ENCODE measurements at regions not wholly inside any gene's neighbourhood (a gene's known extent, or its start where the extent isn't known, plus 50 kb on each side); places are given as distances from the start of the nearest gene placed in this dataset.

DNA sequence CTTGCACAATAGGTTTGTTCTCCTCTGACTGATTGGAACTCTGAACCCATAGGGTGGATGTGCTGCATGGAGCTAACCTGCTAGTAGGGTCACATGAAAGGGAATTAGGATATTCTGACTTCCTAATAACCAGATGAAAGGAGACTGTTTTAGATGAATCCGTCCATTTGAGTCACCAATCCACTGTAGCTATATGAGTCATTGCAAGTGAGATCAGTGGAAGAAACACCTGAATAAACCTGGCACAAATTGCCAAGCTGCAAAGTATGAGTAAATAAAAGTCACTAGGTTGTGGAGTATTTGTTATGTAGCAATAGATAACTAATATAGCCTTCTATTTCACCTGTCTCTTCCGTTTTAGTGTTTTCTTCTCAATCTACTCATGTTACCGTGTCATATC lies 584.4 kb downstream of the PDCD6IP start:
- Histone ChIP-seq H3K36me3 (ENCODE audit: control insufficient read depth in 3 of 3, insufficient read depth in 2 of 3, low read depth in 1 of 3, low read length in 3 of 3) (no peaks in the 10 kb centered on the region), H3K9me3 (ENCODE audit: control insufficient read depth in 2 of 2, insufficient read depth in 1 of 2, low read depth in 1 of 2, low read length in 1 of 2) (no peaks in the 10 kb centered on the region), H3K27ac (ENCODE audit: low read depth in 1 of 3, low read length in 2 of 3) (no peak overlapping the region), H3K4me3 (ENCODE audit: low read depth in 1 of 3, low read length in 3 of 3) (no peak overlapping the region), H3K4me1 (ENCODE audit: control insufficient read depth in 3 of 3, insufficient read depth in 2 of 3, low read depth in 1 of 3, low read length in 2 of 3) (peaks cover 0 to 6% (median 2%) of the 10 kb centered on the region in 3 donors), H3K27me3 (ENCODE audit: control insufficient read depth in 3 of 3, insufficient read depth in 3 of 3, low read length in 3 of 3) (no peaks in the 10 kb centered on the region)
- FAIRE-seq: no peak
- 22 to 65% (median 28%) methylated on average over 3 of the region's 3 CpGs for WGBS, 3 donors
- peak; percentile 23 to 61 for DNase-seq

DNA sequence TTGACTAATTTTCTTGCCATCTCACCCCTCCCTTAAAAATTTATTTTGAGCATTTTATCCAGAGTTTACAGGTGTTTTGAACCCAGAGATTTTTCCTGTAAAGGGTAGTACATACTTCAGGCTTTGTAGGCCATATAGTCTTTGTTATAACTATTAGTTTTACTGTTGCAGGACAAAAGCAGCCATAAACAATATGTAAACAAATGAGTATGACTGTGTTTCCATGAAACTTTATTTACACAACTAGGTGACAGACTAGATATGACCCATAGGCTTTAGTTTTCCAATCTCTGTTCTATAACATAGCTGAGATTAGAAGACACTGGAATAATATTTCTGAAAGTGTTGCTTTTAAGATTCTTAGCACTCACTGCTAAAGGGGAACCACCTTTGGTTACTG lies 587.9 kb downstream of the PDCD6IP start:
- Histone ChIP-seq H3K4me3 (ENCODE audit: low read depth in 1 of 3, low read length in 3 of 3) (no peak overlapping the region), H3K27ac (ENCODE audit: low read depth in 1 of 3, low read length in 2 of 3) (no peak overlapping the region), H3K36me3 (ENCODE audit: control insufficient read depth in 3 of 3, insufficient read depth in 2 of 3, low read depth in 1 of 3, low read length in 3 of 3) (no peaks in the 10 kb centered on the region), H3K27me3 (ENCODE audit: control insufficient read depth in 3 of 3, insufficient read depth in 3 of 3, low read length in 3 of 3) (no peaks in the 10 kb centered on the region), H3K9me3 (ENCODE audit: control insufficient read depth in 2 of 2, insufficient read depth in 1 of 2, low read depth in 1 of 2, low read length in 1 of 2) (no peaks in the 10 kb centered on the region), H3K4me1 (ENCODE audit: control insufficient read depth in 3 of 3, insufficient read depth in 2 of 3, low read depth in 1 of 3, low read length in 2 of 3) (peaks cover 0 to 6% (median under 1%) of the 10 kb centered on the region in 3 donors)
- no peak for DNase-seq
- FAIRE-seq: no peak

DNA sequence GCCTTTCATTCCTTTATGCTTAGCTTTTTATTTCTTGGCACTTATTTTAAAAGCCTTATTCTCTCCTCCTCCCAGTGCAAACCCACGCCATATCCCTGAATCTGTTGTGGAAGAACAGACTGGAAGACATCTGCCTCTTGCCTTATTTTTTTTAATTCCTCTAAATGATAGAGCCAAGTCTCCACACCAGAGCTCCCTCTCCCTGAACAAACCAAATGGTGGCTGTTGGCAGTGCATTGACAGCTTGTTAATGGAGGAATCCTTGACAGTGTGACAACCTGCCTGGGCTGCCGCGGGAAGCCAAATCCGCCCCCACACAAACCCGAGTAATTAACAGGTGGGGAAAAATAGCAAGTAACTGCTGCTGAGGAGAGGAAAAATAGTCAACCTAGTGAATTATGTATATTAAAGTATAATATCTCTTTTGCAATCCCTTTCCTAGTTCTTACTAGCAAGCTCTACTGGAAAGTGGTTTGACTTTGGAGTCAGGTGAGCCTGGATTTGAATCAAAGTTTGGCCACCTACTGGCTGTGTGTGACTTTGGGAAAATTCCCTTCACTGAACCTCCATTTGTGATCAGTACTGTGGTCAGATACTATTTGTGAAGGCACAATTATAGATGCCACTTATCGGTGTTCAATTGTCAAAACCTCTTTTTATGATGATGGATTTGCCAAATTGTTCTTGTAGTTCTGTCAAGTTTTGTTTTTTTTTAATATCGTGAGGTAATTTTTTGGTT lies 589.6 kb downstream of the PDCD6IP start:
- Histone ChIP-seq H3K27me3 (ENCODE audit: control insufficient read depth in 3 of 3, insufficient read depth in 3 of 3, low read length in 3 of 3) (no peaks in the 10 kb centered on the region), H3K36me3 (ENCODE audit: control insufficient read depth in 3 of 3, insufficient read depth in 2 of 3, low read depth in 1 of 3, low read length in 3 of 3) (no peaks in the 10 kb centered on the region), H3K4me1 (ENCODE audit: control insufficient read depth in 3 of 3, insufficient read depth in 2 of 3, low read depth in 1 of 3, low read length in 2 of 3) (no peaks in the 10 kb centered on the region), H3K9me3 (ENCODE audit: control insufficient read depth in 2 of 2, insufficient read depth in 1 of 2, low read depth in 1 of 2, low read length in 1 of 2) (no peaks in the 10 kb centered on the region), H3K4me3 (ENCODE audit: low read depth in 1 of 3, low read length in 3 of 3) (no peak overlapping the region), H3K27ac (ENCODE audit: low read depth in 1 of 3, low read length in 2 of 3) (no peak overlapping the region)
- DNase-seq: peak in 1 of 2 donors; percentile 9
- no peak for FAIRE-seq
- WGBS, 3 donors: 74 to 85% (median 82%) methylated on average over 7 of the region's 7 CpGs

DNA sequence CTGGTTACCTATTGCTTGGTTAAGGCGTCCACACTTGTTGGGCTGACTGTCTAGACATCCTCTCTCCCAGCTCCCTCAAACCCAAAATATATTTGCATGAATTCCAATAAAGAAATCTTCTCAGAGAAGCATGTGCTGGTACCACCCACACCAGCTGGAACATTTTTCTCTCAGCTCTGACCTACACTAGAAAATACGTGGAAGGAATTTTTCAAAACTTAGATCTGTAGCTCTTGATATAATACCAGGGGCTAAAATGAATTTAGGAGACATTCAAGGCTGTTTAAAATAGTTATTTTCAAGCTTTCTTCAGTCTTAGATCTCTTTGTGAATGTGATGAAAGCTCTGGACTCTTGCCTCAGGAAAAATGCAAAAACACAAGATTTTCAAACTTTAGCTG lies 590.4 kb downstream of the PDCD6IP start:
- H3K36me3 ChIP-seq (ENCODE audit: control insufficient read depth in 3 of 3, insufficient read depth in 2 of 3, low read depth in 1 of 3, low read length in 3 of 3): no peaks in the 10 kb centered on the region
- WGBS, 3 donors: 70 to 88% (median 70%) methylated on average over 2 of the region's 2 CpGs
- no peaks in the 10 kb centered on the region for H3K27me3 ChIP-seq (ENCODE audit: control insufficient read depth in 3 of 3, insufficient read depth in 3 of 3, low read length in 3 of 3)
- no peak overlapping the region for H3K4me3 ChIP-seq (ENCODE audit: low read depth in 1 of 3, low read length in 3 of 3)
- no peak overlapping the region for H3K27ac ChIP-seq (ENCODE audit: low read depth in 1 of 3, low read length in 2 of 3)
- no peaks in the 10 kb centered on the region for H3K9me3 ChIP-seq (ENCODE audit: control insufficient read depth in 2 of 2, insufficient read depth in 1 of 2, low read depth in 1 of 2, low read length in 1 of 2)
- H3K4me1 ChIP-seq (ENCODE audit: control insufficient read depth in 3 of 3, insufficient read depth in 2 of 3, low read depth in 1 of 3, low read length in 2 of 3): no peaks in the 10 kb centered on the region
- DNase-seq (no peak), FAIRE-seq (no peak)

DNA sequence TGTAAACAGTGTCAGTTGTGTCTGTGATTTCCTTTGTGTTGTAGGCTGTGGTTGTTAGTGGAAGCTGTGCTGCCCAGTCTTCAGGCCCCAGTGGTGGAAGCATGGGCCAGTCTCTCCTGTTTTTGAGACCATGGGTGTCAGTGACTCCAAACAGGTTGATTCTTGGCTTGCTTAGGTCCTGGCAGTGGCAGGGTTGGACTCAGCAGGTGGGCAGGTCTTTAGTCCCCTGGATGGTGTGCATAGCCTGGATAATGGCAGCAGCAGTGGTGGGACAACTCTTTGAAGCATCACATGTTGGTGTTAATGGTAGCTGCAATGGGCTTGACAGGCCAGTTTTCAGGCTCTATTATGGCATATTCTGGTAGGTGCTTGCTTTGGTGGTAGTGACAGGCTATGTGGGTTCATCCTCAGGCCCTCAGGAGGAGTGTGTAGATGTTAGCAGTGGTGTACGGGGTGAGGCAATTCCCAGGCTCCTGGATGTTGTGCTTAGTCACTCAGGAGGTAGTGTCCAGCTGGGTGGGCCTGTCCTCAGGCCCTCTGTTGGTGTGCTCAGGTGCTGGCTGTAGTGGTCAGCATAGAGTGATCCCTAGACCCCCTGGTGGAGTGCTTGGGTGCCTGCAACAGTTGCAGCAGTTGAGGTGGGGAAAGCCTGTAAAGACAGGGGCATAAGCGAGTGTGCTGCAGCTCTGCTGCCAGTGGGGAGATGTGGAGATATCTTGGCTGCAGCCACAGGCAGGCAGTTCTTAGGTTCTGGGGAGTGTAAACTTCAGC lies 596.7 kb downstream of the PDCD6IP start:
- Histone ChIP-seq H3K27me3 (ENCODE audit: control insufficient read depth in 3 of 3, insufficient read depth in 3 of 3, low read length in 3 of 3) (no peaks in the 10 kb centered on the region), H3K36me3 (ENCODE audit: control insufficient read depth in 3 of 3, insufficient read depth in 2 of 3, low read depth in 1 of 3, low read length in 3 of 3) (no peaks in the 10 kb centered on the region), H3K4me1 (ENCODE audit: control insufficient read depth in 3 of 3, insufficient read depth in 2 of 3, low read depth in 1 of 3, low read length in 2 of 3) (no peaks in the 10 kb centered on the region), H3K4me3 (ENCODE audit: low read depth in 1 of 3, low read length in 3 of 3) (no peak overlapping the region), H3K27ac (ENCODE audit: low read depth in 1 of 3, low read length in 2 of 3) (no peak overlapping the region), H3K9me3 (ENCODE audit: control insufficient read depth in 2 of 2, insufficient read depth in 1 of 2, low read depth in 1 of 2, low read length in 1 of 2) (peaks cover 0 to 8% of the 10 kb centered on the region in 2 donors)
- 86 to 93% (median 92%) methylated on average over 2 of the region's 2 CpGs for WGBS, 3 donors
- FAIRE-seq: no peak
- no peak for DNase-seq

DNA sequence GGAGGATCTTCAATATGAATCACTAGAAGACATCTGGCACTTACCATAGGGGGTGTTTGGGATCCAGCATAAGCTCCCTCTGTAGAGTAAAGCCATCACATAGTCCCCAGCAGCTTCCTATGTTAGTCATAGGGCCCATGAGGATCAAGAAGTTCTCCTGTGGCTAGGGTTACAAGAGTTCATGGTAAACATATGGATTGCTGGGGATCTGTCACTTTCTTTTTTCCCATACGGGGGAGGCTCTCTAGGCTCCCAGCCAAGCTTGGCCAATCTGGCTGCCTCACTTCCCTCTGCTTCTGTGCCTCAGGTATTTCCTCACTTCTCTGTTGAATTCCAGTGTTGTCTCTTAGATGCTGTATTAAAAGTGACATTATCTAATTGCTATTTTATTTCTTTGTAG lies 597.9 kb downstream of the PDCD6IP start:
- no peaks in the 10 kb centered on the region for H3K27me3 ChIP-seq (ENCODE audit: control insufficient read depth in 3 of 3, insufficient read depth in 3 of 3, low read length in 3 of 3)
- H3K27ac ChIP-seq (ENCODE audit: low read depth in 1 of 3, low read length in 2 of 3): no peak overlapping the region
- no peaks in the 10 kb centered on the region for H3K36me3 ChIP-seq (ENCODE audit: control insufficient read depth in 3 of 3, insufficient read depth in 2 of 3, low read depth in 1 of 3, low read length in 3 of 3)
- DNase-seq: no peak
- 64 to 71% (median 65%) methylated on average over 1 of the region's 1 CpG for WGBS, 3 donors
- H3K4me1 ChIP-seq (ENCODE audit: control insufficient read depth in 3 of 3, insufficient read depth in 2 of 3, low read depth in 1 of 3, low read length in 2 of 3): no peaks in the 10 kb centered on the region
- peaks cover 0 to 8% of the 10 kb centered on the region in 2 donors for H3K9me3 ChIP-seq (ENCODE audit: control insufficient read depth in 2 of 2, insufficient read depth in 1 of 2, low read depth in 1 of 2, low read length in 1 of 2)
- H3K4me3 ChIP-seq (ENCODE audit: low read depth in 1 of 3, low read length in 3 of 3): no peak overlapping the region
- no peak for FAIRE-seq

DNA sequence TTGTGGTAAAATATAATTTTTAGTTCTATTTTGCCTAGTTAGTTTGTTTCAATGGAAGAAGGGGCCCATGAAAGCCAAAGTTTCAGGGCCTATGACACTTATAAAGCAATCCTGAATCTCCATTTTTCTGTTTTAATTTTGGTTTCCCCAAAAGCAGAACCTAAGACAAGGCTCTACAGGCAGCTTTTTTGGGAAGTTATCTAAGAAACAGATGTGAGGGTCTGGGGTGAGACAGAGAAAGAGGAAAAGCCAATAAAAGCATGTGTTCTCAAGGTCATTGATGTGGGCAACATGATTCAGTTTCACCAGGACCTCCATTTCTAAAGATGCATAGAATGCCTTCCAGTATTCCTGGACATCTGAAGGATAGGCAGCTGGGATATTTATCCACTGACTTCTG lies 598.5 kb downstream of the PDCD6IP start:
- no peaks in the 10 kb centered on the region for H3K4me1 ChIP-seq (ENCODE audit: control insufficient read depth in 3 of 3, insufficient read depth in 2 of 3, low read depth in 1 of 3, low read length in 2 of 3)
- H3K9me3 ChIP-seq (ENCODE audit: control insufficient read depth in 2 of 2, insufficient read depth in 1 of 2, low read depth in 1 of 2, low read length in 1 of 2): peaks cover 0 to 8% of the 10 kb centered on the region in 2 donors
- DNase-seq: no peak
- no peaks in the 10 kb centered on the region for H3K27me3 ChIP-seq (ENCODE audit: control insufficient read depth in 3 of 3, insufficient read depth in 3 of 3, low read length in 3 of 3)
- H3K27ac ChIP-seq (ENCODE audit: low read depth in 1 of 3, low read length in 2 of 3): no peak overlapping the region
- FAIRE-seq: no peak
- no peak overlapping the region for H3K4me3 ChIP-seq (ENCODE audit: low read depth in 1 of 3, low read length in 3 of 3)
- no peaks in the 10 kb centered on the region for H3K36me3 ChIP-seq (ENCODE audit: control insufficient read depth in 3 of 3, insufficient read depth in 2 of 3, low read depth in 1 of 3, low read length in 3 of 3)

DNA sequence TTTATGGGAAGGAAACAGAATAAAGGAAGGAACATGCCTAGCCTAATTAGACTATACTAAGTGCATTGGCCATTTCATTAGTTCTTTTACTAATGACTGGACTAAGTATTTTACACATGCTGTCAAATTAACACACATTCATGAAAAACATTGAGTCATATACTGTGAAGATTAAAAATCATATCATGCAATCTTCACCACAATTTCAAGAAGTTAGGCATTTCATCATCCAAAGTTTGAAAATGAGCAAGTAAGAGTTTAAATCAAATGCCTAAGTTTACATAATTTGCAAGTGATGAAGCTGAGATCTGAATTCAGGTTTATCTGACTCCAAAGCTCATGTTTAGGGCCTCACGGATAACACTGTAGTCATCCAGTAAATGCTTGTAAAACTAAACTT lies 601.0 kb downstream of the PDCD6IP start:
- no peak overlapping the region for H3K4me3 ChIP-seq (ENCODE audit: low read depth in 1 of 3, low read length in 3 of 3)
- H3K27me3 ChIP-seq (ENCODE audit: control insufficient read depth in 3 of 3, insufficient read depth in 3 of 3, low read length in 3 of 3): no peaks in the 10 kb centered on the region
- no peak for FAIRE-seq
- peaks cover 0 to 8% of the 10 kb centered on the region in 2 donors for H3K9me3 ChIP-seq (ENCODE audit: control insufficient read depth in 2 of 2, insufficient read depth in 1 of 2, low read depth in 1 of 2, low read length in 1 of 2)
- H3K36me3 ChIP-seq (ENCODE audit: control insufficient read depth in 3 of 3, insufficient read depth in 2 of 3, low read depth in 1 of 3, low read length in 3 of 3): no peaks in the 10 kb centered on the region
- H3K4me1 ChIP-seq (ENCODE audit: control insufficient read depth in 3 of 3, insufficient read depth in 2 of 3, low read depth in 1 of 3, low read length in 2 of 3): no peaks in the 10 kb centered on the region
- WGBS, 3 donors: 87 to 97% (median 89%) methylated on average over 1 of the region's 1 CpG
- no peak for DNase-seq
- H3K27ac ChIP-seq (ENCODE audit: low read depth in 1 of 3, low read length in 2 of 3): no peak overlapping the region

Data from small intestine (tissue), 7 donors.